RWPE1 (cell line): ENCODE measurements at regions not wholly inside any gene's neighbourhood (a gene's known extent, or its start where the extent isn't known, plus 50 kb on each side); places are given as distances from the start of the nearest gene placed in this dataset.

Experiments used
- CTCF ChIA-PET: fragments of 350-600 bp; sonication (Branson Sonifier 250); formaldehyde crosslinking; extraction: SDS; loops from one replicate; lab custom pipeline; 2021; lab: Yijun Ruan, JAX
- POLR2A ChIA-PET: fragments of 400-600 bp; formaldehyde crosslinking; extraction: SDS; loops from one replicate; lab custom pipeline; 2020; ENCODE audit warnings: antibody characterized with exemption; ENCODE audit not compliant: low non-redundant PET; lab: Yijun Ruan, JAX
- DNase-seq: peaks from one replicate; pipeline ENCODE4 v3.0.0; 2012; ENCODE audit warnings: low spot score
- H3K27ac ChIP-seq: fragments of 450-650 bp; 2 replicates; pipeline ENCODE4 v1.5.1; 2017
- TF ChIP-seq, protein P1 (sequence below): fragments of 450-650 bp; conservative IDR thresholded peaks from 2 replicates; pipeline ENCODE4 v1.5.1; 2017; ENCODE audit warnings: low read depth, mild to moderate bottlenecking

DNA sequence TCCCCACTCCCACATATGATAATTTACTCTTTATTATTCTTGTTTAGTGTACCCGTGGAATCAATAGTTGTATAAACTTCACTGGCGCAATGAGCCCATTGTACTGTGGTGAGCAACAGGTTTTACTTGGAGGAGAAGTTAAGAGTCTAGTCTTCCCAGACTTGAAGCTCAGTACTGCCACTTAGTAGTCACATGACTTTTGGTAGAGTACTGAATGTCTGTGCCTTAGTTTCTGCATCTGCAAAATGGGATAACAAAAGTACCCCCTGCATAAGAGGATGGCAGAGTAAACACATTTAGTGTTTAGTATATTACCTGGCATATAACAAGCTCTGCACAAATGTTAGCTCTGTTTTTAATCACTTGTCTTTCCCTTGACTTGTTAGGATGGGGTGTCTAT, 375.5 kb downstream of the VRK1 start:
- DNase-seq = no peak
- POLR2A ChIA-PET = no interaction called here
- CTCF ChIA-PET = interaction anchor here (0.5 kb wide), 1 partner anchor 18 kb away, joined by 3 read pairs; no protein-coding TSS in a partner anchor
- no peak overlapping the region for H3K27ac ChIP-seq
- TF ChIP-seq, protein P1, sequence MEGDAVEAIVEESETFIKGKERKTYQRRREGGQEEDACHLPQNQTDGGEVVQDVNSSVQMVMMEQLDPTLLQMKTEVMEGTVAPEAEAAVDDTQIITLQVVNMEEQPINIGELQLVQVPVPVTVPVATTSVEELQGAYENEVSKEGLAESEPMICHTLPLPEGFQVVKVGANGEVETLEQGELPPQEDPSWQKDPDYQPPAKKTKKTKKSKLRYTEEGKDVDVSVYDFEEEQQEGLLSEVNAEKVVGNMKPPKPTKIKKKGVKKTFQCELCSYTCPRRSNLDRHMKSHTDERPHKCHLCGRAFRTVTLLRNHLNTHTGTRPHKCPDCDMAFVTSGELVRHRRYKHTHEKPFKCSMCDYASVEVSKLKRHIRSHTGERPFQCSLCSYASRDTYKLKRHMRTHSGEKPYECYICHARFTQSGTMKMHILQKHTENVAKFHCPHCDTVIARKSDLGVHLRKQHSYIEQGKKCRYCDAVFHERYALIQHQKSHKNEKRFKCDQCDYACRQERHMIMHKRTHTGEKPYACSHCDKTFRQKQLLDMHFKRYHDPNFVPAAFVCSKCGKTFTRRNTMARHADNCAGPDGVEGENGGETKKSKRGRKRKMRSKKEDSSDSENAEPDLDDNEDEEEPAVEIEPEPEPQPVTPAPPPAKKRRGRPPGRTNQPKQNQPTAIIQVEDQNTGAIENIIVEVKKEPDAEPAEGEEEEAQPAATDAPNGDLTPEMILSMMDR = no peak

DNA sequence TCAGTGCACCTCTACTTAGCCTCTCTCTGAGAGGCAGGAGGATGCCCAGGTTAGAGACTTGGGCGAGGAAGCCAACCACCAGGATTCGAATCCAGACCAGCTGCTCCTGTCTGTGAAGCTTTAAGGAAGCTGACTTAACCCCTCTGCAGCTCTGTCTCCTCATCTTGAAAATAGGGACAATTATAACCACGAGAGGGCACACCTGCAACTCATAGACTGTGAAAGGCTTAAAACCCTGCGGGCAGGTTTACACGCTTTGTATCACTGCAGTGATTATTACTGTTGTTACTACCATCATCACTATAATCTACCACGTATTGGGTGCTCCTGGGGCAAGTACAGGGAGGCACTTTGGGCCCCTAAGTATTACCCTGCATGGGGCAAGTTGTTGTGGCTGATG, 379.8 kb downstream of the VRK1 start:
- ChIA-PET POLR2A (no interaction called here), CTCF (interaction anchor here (0.5 to 0.7 kb wide), 4 partner anchors 17 to 1492 kb away, joined by 3 to 4 read pairs (median 3); no protein-coding TSS in a partner anchor)
- no peak overlapping the region for H3K27ac ChIP-seq
- DNase-seq = peak; percentile 30
- TF ChIP-seq, protein P1 = peak; percentile 53

DNA sequence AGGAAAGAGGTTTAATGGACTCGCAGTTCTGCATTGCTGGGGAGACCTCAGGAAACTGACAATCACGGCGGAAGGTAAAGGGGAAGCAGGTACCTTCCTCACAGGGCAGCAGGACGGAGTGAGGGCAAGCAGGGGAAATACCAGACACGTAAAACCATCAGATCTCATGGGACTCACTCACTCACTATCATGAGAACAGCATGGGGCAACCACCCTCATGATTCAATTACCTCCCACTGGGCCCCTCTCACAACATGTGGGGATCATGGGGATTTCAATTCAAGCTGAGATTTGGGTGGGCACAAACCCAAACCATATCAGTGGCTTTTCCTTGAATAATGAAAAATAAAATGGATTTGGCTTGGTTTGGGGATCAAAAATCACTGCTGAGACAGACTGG, 380.5 kb downstream of the VRK1 start:
- no peak overlapping the region for H3K27ac ChIP-seq
- POLR2A ChIA-PET = no interaction called here
- no peak for DNase-seq
- TF ChIP-seq, protein P1 = no peak
- CTCF ChIA-PET = no interaction called here

DNA sequence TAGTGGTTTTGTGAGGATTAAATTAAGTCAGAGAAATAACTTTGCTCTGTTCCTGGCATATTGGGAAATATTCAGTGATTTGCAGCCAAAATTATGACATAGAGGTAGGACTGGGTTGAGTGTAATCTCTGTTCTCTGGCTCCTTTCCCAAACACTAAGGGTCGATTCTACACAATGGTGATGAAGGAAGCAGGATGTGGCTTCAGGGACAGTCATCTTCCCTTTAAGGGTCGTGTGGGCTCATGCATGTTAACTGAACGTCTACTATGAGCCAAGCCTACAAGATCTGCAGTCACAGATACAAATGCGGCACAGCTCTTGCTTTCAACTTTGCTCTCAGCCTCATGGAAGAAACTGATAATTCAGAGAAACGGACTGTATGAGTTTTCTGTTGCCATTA, 381.6 kb downstream of the VRK1 start:
- TF ChIP-seq, protein P1 = no peak
- CTCF ChIA-PET = no interaction called here
- H3K27ac ChIP-seq = no peak overlapping the region
- POLR2A ChIA-PET = no interaction called here
- no peak for DNase-seq

DNA sequence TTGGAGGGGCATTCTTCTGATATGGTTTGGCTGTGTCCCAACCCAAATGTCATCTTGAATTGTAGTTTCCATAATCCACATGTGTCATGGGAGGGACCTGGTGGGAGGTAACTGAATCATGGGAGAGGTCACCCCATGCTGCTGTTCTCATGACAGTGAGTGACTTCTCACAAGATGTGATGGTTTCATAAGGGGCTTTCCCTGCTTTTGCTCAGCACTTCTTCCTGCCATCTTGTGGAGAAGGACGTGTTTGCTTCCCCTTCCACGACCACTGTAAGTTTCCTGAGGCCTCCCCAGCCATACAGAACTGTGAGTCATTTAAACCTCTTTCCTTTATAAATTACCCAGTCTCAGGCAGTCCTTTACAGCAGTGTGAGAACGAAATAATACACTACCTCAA, 382.4 kb downstream of the VRK1 start:
- no peak for DNase-seq
- CTCF ChIA-PET = no interaction called here
- H3K27ac ChIP-seq = no peak overlapping the region
- POLR2A ChIA-PET = no interaction called here
- TF ChIP-seq, protein P1 = no peak

DNA sequence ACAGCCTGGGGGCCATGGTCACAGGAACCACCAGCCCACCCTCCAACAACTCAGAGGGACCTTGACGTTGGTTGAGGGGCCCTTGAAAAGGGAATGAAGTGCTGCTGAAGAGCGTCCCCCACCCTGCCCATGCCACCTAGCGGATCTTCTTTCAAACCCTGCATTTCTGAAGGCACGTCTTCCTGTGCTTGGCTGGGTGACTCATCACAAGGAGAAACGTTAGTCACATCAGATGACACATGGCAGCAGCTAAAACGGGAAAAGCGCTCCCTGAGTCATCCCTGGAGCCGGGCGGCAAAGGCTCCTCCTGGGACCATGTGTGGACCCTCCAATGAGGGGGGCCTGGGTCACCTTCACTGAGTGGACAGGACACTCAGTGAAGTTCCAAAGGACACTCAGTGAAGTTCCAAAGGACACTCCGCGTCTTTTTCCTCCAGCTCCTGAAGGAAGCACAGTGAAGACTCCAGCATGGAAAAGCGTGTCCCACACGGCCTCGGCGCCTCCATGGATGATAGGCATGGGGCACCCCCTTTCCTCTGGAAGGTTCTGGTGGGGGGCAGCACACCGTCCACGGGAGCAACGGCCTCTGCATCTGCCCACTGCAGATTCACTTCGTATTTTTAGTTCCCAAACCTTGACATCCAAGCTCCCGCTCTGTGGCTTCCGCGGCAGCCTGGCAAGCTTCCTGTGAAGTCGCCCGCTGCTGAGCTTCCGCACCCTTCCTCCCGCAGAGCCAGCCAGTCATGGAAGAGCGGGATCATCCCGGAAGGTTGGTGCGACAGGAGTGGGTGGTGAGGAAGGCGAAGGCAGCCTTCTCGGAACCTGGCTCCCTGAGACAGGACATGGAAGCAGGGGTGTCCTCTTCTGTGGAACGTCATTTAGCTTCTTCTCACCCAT, 383.4 kb downstream of the VRK1 start:
- DNase-seq = peak; percentile 67
- no peak overlapping the region for H3K27ac ChIP-seq
- ChIA-PET POLR2A (no interaction called here), CTCF (interaction anchor here (0.5 to 0.6 kb wide), 2 partner anchors 109 to 134 kb away, joined by 5 to 8 read pairs; no protein-coding TSS in a partner anchor)
- TF ChIP-seq, protein P1 = no peak
